IPS-NIHi11 (cell line): ENCODE measurements at regions not wholly inside any gene's neighbourhood (a gene's known extent, or its start where the extent isn't known, plus 50 kb on each side); places are given as distances from the start of the nearest gene placed in this dataset.
"Not testable (repeated sequence)": the region's sequence is repeated elsewhere in the genome, so short reads cannot be mapped to it uniquely, and the experiment has no call there.

Experiments used
- DNase-seq: peaks from one replicate; pipeline ENCODE4 v3.0.0; 2012; ENCODE audit warnings: mixed read lengths, low spot score

DNA sequence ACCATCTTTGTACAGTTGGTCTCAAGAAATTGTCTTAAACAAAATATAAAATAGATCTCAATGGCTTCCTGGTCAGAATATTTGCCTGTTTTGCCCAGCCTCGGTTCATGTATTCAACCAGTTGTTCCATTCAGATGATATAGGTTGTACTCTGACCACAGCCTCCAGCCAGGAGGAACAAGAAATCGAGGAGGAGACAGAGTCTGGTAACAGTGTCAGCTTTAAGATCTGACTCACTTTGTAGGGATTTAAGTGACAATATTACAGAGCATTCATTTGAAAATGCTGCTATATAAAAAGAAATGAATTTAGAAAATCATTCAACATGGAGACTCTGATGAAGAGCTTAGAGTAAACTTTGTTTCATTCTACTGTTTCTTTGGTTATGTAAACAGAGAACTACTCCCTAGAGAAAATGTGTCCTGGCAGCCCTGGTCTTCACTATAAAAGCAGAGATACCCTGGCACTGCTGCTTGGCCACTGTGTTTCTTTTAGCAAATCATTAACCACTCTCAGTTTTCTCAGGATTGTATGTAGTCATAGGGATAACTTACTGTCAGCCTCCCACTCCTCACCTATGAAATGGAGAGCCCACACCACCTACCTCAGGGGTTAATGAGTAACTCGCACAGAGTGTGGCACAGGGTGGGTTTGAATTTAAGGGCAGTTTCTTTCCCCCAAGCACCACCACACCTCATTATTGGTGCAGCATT, 53.5 kb downstream of the PAGE2 start:
- DNase-seq: no peak

GRCh38 chrX:55142919-55143310, 54.1 kb downstream of the PAGE2 start:
- no peak for DNase-seq

DNA sequence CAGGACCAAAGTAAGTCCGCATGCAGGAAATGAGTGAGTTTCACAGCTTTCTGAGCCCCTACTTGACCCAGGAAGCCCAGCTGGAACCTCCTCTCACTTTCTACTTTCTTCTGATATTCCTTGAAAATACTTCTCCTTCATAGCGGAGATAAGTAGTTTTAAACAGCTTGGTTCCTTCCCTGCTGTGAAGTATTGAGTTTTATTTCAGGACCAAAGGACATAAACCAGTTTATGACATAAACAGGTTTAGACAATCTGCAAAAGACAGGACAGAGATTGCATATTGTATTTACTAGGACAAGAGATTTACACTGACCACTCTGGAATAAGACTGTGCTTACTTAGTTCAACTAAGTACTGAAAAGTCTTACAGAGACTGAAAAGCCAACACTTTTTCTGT, 54.8 kb downstream of the PAGE2 start:
- DNase-seq: no peak

DNA sequence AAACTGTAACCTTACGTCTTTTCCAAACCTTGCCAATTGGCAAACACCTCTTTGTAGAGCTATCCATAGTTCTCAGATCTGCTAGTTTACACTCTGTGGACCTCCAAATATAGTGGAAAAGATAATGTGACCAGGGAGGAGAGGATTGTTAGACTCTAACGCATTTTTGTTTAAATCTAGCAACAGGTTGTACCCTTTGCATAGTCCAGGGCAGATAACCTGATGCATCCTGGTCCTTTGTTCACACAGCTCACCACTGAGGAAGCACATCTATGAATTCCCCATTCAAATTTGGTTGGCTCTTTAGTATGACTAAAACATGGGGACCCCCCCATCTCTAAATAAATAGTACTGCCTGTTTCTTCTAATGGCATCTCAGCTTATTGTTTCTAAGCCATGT, 55.9 kb downstream of the PAGE2 start:
- DNase-seq: no peak

GRCh38 chrX:55149242-55149641, 60.4 kb downstream of the PAGE2 start:
- DNase-seq: no peak

DNA sequence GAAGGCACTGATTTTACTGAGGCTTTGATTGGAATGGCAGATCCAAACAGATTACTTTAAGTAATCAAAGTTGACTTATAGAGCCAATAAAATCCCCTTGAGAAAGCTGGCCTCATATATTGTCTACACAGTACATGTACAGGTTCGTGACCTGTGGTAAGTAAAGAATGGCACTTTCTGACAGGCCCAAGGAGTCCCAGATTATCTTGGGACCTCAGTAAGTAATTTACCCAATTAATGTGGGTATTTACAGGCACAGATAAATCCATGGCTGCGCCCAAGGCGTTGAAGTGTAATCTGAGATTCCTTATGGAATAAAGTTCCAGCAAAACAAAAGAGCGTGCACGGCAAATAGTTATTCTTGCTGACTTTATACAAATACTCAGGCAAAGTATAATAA, 62.4 kb downstream of the PAGE2 start:
- DNase-seq: no peak

GRCh38 chrX:55159551-55159950, 60.6 kb upstream of the PAGE5 start:
- no peak for DNase-seq

DNA sequence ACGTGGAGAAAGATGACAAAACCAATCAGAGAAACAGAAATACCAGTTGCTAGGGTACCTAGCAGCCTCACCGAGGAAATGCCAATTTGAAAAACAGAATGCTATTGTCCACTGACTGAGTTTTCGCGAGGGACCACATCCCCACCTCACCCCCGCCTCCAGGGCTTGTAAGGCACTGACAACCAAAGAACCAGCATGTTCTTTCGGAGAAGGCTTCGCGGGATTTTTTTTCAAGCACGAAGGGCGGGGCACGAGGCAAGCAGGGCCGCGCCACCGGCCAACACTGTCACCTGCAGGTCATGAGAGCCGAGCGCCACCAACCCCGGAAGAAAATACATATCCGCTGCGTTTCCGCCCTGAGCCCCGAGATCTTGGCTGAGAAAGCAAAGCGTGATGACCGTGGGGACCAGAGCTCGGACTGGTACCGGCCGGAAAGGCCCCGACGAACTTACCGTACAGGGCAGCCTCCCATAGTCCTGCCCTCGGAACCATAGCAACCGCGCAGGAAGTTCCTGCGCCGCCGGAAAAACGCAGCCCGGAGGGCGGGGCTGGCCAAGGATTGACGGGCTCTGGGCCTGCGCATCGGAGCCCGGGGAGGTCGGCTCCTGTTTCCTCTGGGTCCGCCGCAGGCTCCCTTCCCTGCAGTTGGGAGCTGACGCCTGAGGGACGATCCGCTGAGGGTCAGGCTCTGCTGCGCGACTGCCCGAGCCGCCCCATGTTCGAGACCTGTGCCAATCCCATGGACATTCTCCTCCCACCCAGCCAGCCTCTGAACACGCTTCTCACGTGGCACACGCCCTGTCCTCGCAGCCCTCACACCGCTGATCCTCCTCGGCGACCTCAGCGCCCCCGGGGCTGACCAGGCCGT, 59.2 kb upstream of the PAGE5 start:
- DNase-seq: peak; percentile 77

DNA sequence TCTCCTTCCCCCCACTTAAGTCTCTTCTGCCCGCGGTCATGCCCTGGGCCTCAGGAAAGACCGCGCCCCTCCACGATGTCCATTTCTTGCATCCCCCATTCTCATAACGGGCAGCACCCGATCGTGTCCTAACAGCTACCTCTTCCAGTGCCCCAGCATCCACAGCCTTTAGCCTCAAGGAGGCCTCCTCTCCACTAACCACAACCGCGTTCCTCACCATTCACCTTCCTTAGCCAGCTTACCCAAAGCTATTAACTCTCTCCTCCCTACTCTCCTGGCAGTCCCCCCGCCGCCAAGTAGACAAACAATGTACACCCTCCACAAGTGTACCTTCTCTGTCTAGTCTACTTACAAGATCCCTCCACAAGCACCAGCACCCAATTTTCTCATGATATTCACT, 58.6 kb upstream of the PAGE5 start:
- DNase-seq: peak; percentile 9

GRCh38 chrX:55163171-55163570, 57.0 kb upstream of the PAGE5 start:
- no peak for DNase-seq

DNA sequence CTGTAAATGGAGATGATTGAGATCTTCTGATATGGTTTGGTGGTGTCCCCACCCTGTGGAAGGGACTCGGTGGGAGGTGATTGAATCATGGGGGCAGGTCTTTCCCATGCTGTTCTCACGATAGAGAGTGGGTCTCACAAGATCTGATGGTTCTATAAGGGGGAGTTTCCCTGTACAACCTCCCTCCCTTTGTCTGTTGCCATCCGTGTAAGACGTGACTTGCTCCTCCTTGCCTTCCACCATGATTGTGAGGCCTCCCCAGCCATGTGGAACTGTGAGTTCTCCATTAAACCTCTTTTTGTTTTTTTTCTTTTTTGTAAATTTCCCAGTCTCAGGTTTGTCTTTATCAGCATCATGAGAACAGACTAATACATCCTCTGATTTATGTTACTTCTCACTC, 55.1 kb upstream of the PAGE5 start:
- not testable (repeated sequence) for DNase-seq

DNA sequence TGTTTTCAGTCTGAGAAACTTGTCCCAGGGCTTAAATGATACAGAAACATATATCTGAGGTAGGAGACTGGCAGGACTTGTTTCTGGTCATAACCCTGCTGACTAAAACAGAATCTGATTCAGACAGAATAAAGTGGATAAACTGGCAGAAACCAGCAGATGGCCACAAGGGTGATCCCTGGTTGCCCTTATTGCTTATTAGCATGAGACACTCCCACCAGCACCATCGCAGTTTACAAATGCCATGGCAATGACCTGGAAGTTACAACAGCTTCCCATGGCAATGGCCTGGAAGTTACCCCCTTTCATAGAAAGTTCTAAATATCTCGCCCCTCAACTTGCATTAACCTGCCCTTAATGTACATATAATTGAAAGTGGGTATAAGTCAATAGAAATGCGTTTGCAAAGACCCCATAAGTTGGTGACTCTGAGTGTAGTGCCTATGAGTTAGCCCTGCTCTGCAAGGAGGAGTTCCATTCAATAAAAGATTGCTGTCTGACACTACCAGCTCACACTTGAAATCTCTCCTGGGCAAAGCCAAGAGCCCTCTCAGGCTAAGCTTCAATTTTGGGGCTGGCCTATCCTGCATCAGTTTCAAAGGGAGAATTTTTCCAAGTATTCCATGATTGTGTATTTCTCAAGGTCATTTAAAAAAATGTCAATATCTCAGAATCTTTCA, 52.9 kb upstream of the PAGE5 start:
- no peak for DNase-seq

GRCh38 chrX:55167901-55168300, 52.2 kb upstream of the PAGE5 start:
- no peak for DNase-seq

GRCh38 chrX:55169782-55170181, 50.4 kb upstream of the PAGE5 start:
- no peak for DNase-seq
